HG02588 (cell line): ENCODE measurements at regions not wholly inside any gene's neighbourhood (a gene's known extent, or its start where the extent isn't known, plus 50 kb on each side); places are given as distances from the start of the nearest gene placed in this dataset.

Experiments
- ATAC-seq: cut with Tn5 transposase; IDR thresholded peaks from one replicate; pipeline ENCODE4 v1.9.1; 2021; ENCODE audit warnings: mild to moderate bottlenecking, moderate library complexity; ENCODE audit not compliant: unreplicated experiment

DNA sequence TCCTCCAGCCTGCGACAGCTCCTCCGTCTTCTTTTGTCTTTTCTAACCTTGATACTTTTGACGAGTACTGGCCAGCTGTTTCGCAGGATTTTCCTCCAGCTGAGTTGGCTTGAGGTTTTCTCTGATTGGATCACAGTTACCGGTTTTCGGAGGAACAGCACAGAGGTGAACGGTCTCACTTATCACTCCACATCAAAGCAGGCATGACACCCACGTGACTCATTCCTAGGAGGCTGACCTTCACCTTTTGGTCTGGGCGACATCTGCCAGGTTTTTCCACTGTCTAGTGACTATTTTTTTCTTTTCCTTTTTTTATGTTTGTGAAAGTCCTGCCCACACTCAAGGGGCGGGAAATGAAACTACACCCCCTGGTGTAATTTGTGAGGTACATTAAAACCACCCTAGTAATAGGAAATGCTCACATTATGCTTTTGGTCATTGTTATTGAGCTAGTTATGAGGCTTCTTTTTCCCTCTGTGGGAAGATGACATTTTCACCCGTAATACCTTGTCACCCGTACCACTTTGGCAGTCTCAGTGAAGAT is 319.2 kb downstream of the GADD45G start:
- no peak for ATAC-seq

DNA sequence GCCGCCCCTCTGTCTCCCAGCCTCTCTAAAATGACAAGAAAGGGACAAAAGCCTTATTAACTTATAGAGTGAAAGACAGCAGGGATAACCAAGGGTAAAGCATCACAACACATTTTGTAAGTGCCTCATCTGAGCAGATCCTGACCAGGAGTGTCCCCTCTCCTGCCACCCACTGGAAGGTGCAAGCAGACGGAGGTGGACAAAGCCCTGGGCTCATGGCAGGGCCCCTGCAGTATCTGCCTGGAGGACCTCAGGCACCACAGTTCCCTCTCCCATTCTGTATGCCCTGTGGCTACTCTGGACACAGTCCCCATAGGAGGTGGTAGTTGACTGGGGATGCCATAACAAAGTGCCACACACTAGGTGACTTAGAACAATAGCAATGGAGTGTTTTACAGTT is 319.8 kb downstream of the GADD45G start:
- no peak for ATAC-seq

DNA sequence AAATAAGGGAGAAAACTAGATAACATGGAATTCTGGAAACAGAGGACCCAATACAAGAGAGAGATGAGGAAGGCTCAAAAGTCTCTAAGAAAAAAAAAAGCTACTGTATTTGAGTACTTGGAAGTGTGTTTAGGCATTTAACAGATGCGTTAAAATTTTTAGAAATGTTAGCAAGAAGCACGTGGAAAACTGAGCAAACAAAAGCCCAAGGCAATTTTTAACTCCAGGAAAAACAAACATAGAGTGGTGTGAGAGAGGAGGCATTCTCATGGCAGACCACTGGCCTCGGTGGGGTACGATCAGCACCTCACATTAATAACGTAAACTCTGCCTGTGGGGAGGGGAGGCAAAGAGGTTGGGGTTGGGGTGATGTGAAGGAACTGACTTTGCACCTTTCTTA is 321.4 kb downstream of the GADD45G start:
- ATAC-seq = no peak

DNA sequence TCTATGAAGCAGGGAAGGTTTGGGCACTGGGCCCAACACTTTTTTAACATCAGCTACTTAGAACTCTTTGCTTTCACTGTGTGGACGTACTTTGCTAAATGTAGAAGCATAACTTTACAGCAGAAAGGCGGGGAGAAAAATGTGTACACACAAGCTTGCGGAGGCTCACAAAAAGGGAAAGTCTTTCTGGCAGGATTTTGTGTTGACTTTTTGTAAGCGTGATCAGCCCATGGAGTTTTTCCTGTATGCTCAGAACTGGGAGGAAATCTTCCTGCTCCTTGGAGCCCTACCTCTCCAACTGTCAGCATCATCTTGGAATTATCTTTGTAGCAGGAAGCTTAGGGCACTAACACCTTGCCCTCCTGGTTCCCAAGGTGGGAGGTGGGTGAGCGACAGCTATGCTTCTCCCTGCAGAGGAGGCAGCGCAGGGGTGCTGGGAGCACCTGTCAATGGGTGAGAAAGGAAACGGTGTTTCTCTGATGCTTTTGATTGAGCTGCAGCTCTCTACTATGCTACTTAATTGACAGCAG is 321.9 kb downstream of the GADD45G start:
- no peak for ATAC-seq

DNA sequence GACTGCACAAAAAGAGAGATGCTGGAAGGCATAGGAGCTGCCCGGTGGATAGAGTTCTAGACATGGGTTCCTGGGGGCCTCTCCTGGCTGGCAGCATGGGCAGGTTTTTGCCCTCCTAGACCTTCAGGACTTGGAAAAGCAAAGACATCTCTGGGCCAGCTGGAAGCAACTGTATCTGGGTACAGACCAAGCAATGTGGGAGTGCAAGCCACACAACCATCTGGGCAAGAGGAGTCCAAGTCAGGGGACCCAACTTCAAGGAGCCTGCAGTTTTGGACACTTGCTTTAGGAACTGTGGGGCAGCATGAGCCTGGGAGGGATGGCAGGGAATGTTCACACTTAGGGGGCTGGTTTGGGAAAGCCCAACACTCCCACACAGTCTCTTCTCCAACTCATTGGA is 323.3 kb downstream of the GADD45G start:
- ATAC-seq = no peak

DNA sequence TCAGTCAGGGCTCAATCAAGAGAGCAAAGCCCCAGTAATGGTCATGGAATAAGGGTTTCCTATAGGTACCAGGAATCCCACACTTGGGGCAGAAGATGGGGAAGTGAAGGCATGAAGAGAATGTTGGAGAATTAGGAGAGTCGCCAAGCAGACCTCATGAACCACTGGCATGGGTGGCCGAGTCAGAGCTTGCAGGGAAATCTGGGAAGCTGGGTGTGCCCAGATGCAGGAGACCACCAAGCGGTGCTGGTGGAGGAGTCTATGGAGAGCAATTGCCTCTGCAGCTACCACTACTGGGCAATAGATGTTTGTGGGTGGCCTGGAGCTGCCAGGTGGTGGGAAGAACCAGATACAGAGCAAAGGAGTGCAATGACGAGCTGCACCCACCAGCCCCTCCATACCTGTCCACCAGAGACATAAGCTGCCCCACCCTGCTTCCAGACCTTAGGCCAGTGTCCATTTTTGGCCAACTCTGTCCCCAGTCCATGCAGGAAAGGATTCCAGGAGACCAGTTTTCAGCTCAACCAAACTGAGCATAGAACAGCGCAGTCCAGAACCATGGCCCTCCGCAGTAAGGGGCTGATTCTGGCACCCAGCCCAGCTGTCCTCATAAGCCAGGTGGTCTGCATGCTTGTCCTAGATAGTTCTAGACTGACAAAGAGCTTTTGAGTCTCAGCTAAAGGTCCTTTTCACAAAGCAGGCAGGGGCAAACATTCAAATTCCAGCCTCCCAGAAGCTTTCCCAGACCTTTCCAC is 323.9 kb downstream of the GADD45G start:
- ATAC-seq = no peak

DNA sequence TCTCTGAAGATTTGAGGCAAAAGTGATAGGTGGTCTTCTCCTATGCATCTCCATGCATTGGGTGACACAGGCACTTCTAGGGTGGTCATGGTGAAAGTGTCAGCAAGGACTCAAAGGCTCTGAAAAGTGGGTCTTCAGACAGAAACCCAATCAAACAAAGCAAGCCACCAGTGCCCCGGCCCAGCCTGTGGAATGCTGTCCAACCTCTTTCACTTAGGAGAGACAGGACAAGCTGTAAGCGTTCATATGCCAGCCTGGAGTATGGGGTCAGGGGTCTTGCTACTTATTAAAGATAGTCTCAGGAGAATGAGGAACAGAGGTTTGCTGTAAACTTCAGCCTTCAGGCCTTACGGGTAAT is 324.5 kb downstream of the GADD45G start:
- ATAC-seq = no peak

DNA sequence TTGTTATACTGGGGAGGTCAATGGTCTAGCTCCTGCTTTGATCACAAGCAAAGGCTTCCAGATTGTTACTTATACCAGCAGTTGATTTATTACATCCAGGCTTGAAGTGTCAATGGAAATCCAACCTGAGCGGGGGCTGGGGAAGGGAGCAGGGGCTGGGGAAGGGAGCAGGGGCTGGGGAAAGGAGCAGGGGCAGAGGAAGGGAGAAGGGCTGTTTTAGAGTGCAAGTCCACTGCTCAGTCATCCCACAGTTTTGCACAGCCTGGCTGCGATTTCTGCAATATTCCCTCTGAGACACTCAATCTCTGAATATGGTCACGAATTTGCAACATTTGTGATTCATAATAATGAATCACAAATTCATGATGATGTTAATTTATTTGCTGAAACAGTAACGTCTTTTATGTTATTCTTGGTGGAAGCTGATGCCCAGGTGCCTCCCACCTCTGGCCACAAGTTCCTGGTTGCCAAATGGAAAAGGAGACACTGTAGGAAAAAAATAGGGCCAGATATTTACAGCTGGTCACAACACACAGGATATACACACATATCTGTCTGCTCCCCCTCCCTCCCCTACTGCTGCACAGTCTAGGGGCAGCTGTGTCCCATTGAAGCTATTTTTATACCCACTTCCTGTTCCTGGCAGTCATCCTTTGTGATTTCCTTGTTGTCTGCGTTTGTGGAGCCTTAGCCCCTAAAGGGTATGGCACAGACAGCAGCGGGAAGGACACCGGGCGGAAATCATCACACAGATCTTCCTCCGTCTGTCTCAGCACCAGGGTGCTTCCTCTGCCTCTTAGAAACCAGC is 325.1 kb downstream of the GADD45G start:
- ATAC-seq = no peak

DNA sequence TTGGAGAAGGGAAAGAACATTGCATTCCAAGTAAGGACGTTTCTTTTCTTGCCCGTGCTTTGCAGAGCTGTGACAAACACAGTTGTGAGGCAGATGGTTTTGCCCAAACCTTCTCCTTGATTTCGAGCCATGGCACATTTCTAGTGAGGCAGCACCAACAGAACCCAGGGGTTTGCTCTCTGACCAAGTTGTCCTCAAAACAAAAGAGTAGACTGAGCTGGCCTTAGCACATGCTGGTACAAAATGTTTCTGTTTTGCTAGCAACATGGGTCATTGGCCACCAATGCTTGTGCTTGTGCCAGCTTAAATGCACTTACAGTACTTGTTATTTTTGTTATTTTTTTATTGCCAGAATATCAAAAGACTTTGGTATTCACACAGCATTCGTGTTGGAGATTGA is 328.8 kb downstream of the GADD45G start:
- ATAC-seq = no peak

DNA sequence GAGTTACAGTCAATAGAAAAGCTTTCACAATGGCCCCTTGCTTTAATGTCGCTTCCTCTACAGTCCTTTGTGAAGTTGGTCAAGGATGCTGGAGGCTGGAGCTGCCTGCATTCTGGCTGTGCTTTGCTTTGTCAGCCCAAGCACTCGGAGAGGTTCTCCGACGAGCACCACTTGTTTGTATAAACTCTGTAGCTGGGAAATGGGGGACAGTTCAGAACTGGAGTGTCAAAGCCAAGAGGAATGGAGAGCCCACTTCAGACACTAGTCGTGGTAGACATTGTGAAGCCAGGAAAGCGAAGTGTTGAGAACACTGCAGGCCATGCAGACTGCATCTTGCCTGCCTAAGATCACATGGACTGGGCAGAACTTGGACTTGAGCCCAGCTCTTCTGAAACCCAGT is 330.3 kb downstream of the GADD45G start:
- ATAC-seq = no peak

DNA sequence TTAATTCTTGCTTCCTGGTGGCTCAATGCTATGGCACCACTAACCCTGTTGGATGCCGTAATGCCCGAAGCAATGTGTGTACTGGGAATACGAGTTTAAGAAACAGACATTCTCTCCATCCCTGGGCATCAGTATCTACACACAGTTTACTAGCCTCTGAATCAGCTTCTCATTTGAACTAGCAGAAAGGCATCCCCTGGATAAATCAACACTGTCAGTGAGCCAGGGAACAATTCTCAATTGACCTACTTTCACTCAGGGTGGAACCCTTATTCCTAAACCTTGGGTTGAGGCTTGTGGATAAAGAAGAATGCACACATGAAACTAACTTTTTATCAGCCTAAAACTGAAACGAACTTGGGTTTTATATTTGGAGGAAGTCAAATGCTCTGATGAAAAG is 331.0 kb downstream of the GADD45G start:
- ATAC-seq = no peak

DNA sequence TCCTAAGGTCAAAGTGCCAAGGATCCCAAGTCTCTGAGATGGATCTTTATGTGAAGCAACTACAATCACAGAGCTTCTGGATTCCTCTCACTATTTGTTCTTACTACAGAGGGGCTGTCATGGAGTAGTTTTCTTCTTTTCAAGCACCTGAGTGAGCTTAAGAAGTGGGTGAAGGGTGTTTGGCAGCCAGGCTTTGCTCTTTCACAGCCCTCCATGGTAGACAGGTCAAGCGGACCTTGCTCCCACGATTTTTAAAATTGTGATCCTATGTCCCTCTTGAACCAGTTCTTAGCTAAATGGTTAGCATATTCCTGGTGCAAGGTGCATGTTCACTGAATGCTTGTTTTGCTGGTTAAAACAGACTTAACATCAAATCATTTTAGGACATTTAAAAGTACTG is 332.2 kb downstream of the GADD45G start:
- ATAC-seq = no peak

DNA sequence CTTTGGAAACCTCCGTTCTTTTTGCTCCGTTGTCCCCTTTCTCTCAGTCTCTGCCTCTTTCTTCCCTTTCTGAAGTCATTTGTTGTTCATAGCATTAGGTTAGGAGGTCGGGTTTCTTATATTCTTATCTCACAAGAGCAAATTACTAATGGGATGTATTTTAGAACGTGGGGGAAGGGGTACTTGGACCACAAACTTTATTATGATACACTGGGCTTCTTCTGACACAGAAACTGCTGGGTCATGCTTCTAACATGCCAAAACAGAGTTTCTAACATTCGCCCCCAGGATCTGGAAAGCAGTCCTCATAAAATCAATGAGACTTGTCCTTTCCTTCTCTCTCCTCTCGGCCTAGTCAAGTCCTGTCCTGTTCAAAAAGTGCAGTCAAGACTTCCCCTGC is 334.4 kb downstream of the GADD45G start:
- ATAC-seq = no peak

DNA sequence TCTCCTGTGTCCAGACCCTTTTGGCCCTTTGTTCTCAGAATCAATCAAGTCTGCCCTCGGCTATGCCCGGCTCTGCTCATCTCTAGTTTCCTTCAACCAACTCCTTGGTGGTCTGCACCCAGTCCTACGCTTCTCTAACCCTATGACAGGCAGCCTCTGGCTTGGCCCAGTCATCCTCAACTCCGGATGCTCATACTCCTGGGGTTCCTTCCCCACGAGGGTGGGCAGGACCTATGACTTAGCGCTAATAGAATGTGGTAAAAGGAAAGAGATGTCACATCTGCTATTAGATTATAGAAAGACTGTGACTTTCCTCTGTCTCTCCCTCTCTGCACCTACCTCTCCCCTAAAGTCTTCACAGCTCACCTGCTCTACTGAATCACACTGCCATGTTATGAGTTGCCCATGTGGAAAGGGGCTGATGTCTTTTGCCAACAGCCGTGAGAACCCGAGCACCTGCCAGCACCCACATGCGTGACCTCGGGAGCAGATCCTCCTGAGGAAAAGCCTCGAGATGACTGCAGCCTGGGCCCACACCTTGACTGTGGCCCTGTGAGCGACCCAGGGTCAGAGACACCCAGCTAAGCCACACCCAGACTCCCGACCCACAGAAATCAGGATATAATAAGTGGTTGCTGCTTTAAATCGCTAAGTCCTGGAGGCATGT is 334.9 kb downstream of the GADD45G start:
- ATAC-seq = no peak

DNA sequence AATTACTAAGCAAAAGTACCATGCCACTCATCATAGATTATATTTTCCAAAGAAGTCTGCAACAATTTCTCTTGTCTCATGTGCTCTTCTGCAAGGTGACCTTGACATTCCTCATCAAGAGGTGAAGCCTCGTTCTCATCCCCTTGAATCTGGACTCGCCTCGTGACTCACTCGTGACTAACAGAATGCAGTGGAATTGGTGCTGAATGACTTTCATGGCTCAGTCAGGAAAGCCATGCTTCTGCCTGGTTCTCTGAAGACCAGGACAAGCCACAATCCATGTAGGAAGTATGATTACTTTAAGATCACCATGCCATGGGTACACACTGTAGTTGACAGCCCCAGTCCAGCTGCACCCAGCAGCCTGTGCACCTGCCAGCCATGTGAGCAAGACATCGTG is 335.8 kb downstream of the GADD45G start:
- no peak for ATAC-seq

DNA sequence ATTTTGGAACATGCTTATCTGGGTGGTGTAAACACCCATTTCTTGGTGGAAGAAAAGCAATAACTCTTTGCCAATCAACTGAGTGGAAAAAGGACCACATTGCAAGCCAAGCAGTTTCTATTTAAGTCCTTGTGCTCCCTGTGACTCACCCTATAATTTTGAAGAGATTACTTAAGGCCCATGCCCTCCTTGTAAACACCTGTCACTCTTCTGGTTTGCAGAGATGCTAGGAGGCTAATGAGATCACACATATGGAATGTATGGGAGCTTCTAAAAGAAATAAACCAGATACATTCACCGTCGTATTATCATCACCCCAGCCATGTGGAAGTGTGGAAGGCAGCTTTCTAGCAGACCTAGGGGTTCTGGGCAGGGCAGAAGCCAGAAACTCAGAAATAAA is 337.1 kb downstream of the GADD45G start:
- ATAC-seq = no peak

DNA sequence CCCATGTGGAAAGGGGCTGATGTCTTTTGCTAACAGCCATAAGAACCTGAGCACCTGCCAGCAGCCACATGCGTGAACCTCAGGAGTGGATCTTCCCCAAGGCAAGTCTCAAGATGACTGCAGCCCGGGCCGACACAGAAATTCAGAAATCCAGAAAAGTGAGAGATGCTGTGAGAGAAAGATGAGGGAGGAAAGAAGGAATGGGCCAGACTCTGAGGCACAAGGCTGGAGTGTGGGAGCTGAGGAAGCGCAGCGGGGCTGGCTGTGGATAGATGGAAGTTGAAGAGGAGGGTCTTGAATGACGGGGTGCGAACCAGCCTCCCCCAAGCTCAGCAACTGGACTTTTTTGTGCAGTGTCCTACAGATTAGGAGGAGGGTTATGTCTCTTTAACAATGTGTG is 337.8 kb downstream of the GADD45G start:
- ATAC-seq = no peak

DNA sequence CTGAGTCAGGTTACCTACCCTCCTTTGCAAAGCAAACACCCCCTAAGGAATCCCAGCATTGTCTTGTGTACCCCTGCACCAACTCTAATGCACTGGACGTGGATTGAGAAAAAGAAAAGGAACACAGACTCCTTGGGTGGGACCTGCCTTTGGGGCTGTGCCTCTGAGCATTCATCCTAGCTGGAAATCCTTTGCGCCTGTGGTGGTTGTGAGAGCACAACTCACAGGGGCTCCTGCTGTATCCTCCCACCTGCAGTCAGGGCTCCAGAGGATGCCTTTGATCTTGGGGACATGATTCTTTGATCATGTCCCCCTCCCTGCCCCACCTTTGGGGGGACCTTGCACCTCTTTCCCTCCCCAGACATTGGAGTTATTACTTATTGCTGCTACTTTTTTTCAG is 338.5 kb downstream of the GADD45G start:
- ATAC-seq = no peak

DNA sequence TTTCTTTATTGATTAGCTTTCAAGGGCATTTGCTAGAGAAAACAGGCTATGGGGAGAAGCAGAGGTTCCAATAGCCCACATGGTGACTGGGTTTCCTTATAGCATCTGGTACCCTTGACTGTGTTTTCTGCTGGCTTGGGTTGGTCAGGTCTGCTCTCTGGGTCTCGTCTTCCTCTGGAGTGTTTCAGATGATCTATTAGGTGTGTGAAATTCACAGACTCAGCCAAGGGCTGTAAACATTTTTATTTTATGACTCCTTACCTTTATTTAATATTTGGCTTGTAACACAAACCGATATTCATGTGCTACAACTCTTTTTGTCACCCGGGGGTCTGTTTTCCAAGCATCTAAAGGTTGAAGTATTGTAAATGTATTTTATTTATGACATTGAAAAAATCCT is 338.9 kb downstream of the GADD45G start:
- ATAC-seq = no peak

DNA sequence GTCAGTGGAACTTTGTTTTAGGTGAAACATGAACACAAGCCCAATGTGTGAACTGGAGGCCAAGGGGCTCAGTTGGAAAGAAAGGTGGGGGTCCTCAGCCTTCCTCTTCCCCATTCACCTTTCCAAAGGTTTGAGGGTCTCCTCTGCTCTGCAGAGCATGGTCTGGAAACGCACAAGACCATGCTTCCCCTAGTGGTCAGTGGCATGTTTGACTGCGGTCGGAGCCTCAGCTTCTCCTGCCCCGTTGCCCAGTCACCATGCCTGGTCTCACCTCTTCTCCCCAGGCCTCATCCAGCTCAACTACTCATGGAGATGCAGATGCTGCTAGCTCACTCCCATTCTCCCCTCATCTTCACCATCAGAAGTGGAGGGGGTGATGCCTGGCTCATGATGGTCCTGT is 340.3 kb downstream of the GADD45G start:
- ATAC-seq = no peak

DNA sequence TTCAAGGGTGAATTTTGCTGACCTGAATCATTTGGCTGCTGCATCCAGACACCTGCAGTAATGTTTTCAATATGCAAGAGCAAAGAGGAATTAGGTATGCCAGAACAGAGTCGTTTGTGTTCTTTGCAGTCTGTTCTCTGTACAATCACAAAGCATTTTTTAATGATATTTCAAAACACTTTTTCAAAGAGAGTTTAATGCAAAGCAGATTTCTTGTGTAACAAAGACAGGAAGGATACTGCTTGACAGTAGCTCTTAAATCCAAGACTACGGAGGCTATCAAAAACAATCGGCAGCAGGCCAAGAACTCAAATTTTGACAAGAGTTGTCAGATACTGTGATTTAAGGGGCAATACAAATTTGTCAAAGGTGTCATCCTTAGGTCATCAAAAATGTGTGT is 341.9 kb downstream of the GADD45G start:
- ATAC-seq = no peak

DNA sequence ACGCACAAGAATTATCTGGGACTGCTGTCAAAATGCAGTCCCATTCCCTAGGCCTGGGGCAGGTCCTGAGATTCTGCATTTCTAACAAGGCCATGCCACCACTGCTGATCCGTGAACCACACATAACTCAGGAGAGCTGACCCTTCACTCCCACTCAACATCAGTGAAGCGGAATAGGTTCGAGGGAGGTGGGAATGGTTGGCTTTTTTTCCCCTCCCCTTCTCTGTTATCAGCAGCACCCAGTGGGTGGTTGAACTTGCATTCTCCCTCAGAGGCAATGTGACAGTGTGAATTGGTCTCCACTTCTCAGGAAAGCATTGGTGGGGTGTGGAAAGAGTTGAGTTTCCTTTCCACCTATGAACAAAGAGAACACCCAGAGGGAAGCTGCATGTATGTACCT is 344.3 kb downstream of the GADD45G start:
- no peak for ATAC-seq
